Tibial nerve (tissue), 4 donors: ENCODE measurements at regions not wholly inside any gene's neighbourhood (a gene's known extent, or its start where the extent isn't known, plus 50 kb on each side); places are given as distances from the start of the nearest gene placed in this dataset.

Experiments
- DNase-seq, 2 donors: peaks; one replicate each; pipeline ENCODE4 v3.0.0-alpha.2; 2019; ENCODE audit warnings: low spot score in 2 of 2
- H3K27ac ChIP-seq, 4 donors: fragments of 200-600 bp; sonication (generic) in 3 of 4; one replicate each; pipeline ENCODE4 v1.5.1; 2017 to 2019; ENCODE audit warnings: mild to moderate bottlenecking in 1 of 4
- H3K27me3 ChIP-seq, 2 donors: fragments of 200-600 bp; sonication (generic) in 1 of 2; one replicate each; pipeline versions ENCODE4 v1.5.1 to v1.6.0; 2017 to 2019
- H3K36me3 ChIP-seq, 3 donors: fragments of 200-600 bp; sonication (generic); one replicate each; pipeline ENCODE4 v1.5.1; 2018 to 2019
- H3K4me1 ChIP-seq, 4 donors: fragments of 200-600 bp; sonication (generic) in 3 of 4; one replicate each; pipeline ENCODE4 v1.5.1; 2017 to 2019
- H3K4me3 ChIP-seq, 4 donors: fragments of 200-600 bp; sonication (generic) in 3 of 4; one replicate each; pipeline ENCODE4 v1.5.1; 2017 to 2019; ENCODE audit warnings: mild to moderate bottlenecking in 1 of 4, moderate library complexity in 1 of 4
- H3K9me3 ChIP-seq, 4 donors: fragments of 200-600 bp; sonication (generic) in 3 of 4; one replicate each; pipeline ENCODE4 v1.5.1; 2017 to 2019
- EP300 ChIP-seq, 2 donors: sonication (generic); formaldehyde crosslinking; IDR thresholded peaks; one replicate each; pipeline ENCODE4 v1.6.1; 2017; ENCODE audit warnings: antibody characterized with exemption in 2 of 2, mild to moderate bottlenecking in 1 of 2
- POLR2A ChIP-seq, 2 donors: fragments of 450-650 bp; IDR thresholded peaks; one replicate each; pipeline ENCODE4 v1.6.1; 2017; ENCODE audit warnings: antibody characterized with exemption in 2 of 2, mild to moderate bottlenecking in 2 of 2, moderate library complexity in 2 of 2
- whole genome bisulfite sequencing, 2 donors: methylation state at CpG; one replicate each; pipeline ENCODE4 v1.1.5; 2018; 5-methylcytosine and 5-hydroxymethylcytosine counted together
- TF ChIP-seq, protein P1 (sequence below), 5 experiments: fragments of 200-600 bp in 3 of 5; fragments of 450-650 bp in 2 of 5; sonication (generic) in 3 of 5; IDR thresholded peaks; one replicate each; pipeline ENCODE4 v1.5.1; 2016 to 2019; ENCODE audit warnings: antibody characterized with exemption in 5 of 5, mild to moderate bottlenecking in 3 of 5, moderate library complexity in 2 of 5

- Histone ChIP-seq H3K36me3 (no peaks in the 10 kb centered on the region), H3K9me3 (no peaks in the 10 kb centered on the region), H3K27me3 (no peaks in the 10 kb centered on the region), H3K4me3 (no peak overlapping the region), H3K27ac (no peak overlapping the region), H3K4me1 (no peaks in the 10 kb centered on the region)
- 53 to 61% methylated on average over 3 of the region's 3 CpGs for WGBS, 2 donors
- no peak for DNase-seq
- TF ChIP-seq POLR2A (IDR thresholded peaks at IDR 0.05) (no peak), EP300 (IDR thresholded peaks at IDR 0.05) (no peak)
- TF ChIP-seq, protein P1, sequence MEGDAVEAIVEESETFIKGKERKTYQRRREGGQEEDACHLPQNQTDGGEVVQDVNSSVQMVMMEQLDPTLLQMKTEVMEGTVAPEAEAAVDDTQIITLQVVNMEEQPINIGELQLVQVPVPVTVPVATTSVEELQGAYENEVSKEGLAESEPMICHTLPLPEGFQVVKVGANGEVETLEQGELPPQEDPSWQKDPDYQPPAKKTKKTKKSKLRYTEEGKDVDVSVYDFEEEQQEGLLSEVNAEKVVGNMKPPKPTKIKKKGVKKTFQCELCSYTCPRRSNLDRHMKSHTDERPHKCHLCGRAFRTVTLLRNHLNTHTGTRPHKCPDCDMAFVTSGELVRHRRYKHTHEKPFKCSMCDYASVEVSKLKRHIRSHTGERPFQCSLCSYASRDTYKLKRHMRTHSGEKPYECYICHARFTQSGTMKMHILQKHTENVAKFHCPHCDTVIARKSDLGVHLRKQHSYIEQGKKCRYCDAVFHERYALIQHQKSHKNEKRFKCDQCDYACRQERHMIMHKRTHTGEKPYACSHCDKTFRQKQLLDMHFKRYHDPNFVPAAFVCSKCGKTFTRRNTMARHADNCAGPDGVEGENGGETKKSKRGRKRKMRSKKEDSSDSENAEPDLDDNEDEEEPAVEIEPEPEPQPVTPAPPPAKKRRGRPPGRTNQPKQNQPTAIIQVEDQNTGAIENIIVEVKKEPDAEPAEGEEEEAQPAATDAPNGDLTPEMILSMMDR (IDR thresholded peaks at IDR 0.05): no peak
Measured at GRCh38 chr16:6714510-6714909, 618.1 kb upstream of the RBFOX1 start.

- Histone ChIP-seq H3K9me3 (no peaks in the 10 kb centered on the region), H3K4me3 (no peak overlapping the region), H3K27me3 (no peaks in the 10 kb centered on the region), H3K4me1 (no peaks in the 10 kb centered on the region), H3K36me3 (no peaks in the 10 kb centered on the region), H3K27ac (no peak overlapping the region)
- no peak for DNase-seq
- TF ChIP-seq, protein P1 (IDR thresholded peaks at IDR 0.05): no peak
- no peak for TF ChIP-seq EP300 (IDR thresholded peaks at IDR 0.05)
- no peak for TF ChIP-seq POLR2A (IDR thresholded peaks at IDR 0.05)
- WGBS, 2 donors: 78 to 87% methylated on average over 9 of the region's 9 CpGs
Measured at GRCh38 chr16:6709736-6710135, 622.9 kb upstream of the RBFOX1 start.

DNA sequence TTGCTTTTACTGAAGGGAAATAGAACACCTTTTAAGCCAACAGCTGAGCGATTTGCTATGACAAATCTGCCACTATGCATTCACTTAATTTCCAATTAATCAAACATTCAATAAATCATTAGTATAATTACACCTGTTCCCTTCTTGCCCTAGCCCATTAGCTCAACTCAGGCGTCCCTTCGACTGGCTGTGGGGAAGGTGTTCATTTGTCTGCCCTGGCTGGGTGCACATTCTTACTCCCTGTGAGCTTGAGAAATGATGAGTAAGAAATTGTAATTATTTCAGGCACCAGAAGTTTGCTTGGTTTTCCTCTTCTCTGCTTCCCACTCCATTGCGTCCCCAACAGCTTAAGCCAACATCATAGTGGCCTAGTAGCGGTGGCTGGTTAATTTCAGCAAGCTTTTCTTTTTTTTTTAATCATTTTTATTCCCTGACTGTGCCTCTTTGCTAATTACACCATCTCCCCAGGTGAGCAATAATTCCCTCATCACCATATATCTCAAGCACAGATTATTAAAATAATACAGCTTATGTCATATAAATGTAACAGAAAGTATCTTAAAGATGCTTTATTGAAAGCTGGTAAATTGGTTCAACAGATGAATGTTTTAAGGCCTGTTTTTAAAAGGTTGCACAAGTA, 623.9 kb upstream of the RBFOX1 start:
- Histone ChIP-seq H3K36me3 (no peaks in the 10 kb centered on the region), H3K9me3 (no peaks in the 10 kb centered on the region), H3K4me3 (no peak overlapping the region), H3K4me1 (no peaks in the 10 kb centered on the region), H3K27me3 (no peaks in the 10 kb centered on the region), H3K27ac (no peak overlapping the region)
- DNase-seq: no peak
- TF ChIP-seq POLR2A (IDR thresholded peaks at IDR 0.05) (no peak), EP300 (IDR thresholded peaks at IDR 0.05) (no peak)
- TF ChIP-seq, protein P1 (IDR thresholded peaks at IDR 0.05): no peak
- 79 to 87% methylated on average over 5 of the region's 5 CpGs for WGBS, 2 donors

GRCh38 chr16:6704306-6704930, 628.2 kb upstream of the RBFOX1 start:
- 40 to 64% methylated on average over 7 of the region's 7 CpGs for WGBS, 2 donors
- Histone ChIP-seq H3K9me3 (no peaks in the 10 kb centered on the region), H3K27me3 (no peaks in the 10 kb centered on the region), H3K4me1 (no peaks in the 10 kb centered on the region), H3K27ac (no peak overlapping the region), H3K4me3 (no peak overlapping the region), H3K36me3 (no peaks in the 10 kb centered on the region)
- DNase-seq: no peak
- TF ChIP-seq POLR2A (IDR thresholded peaks at IDR 0.05) (no peak), EP300 (IDR thresholded peaks at IDR 0.05) (no peak)
- TF ChIP-seq, protein P1 (IDR thresholded peaks at IDR 0.05): no peak

GRCh38 chr16:6701096-6701495, 631.5 kb upstream of the RBFOX1 start:
- Histone ChIP-seq H3K4me1 (no peaks in the 10 kb centered on the region), H3K4me3 (no peak overlapping the region), H3K9me3 (no peaks in the 10 kb centered on the region), H3K27ac (no peak overlapping the region), H3K27me3 (no peaks in the 10 kb centered on the region), H3K36me3 (no peaks in the 10 kb centered on the region)
- DNase-seq: no peak
- TF ChIP-seq EP300 (IDR thresholded peaks at IDR 0.05): no peak
- 50 to 60% methylated on average over 3 of the region's 3 CpGs for WGBS, 2 donors
